Renal cortex interstitium (tissue), 11 donors: ENCODE measurements at regions not wholly inside any gene's neighbourhood (a gene's known extent, or its start where the extent isn't known, plus 50 kb on each side); places are given as distances from the start of the nearest gene placed in this dataset.

Source experiments
- DNase-seq, 11 donors: peaks; one replicate each; pipeline ENCODE4 v3.0.0-alpha.2; 2013; ENCODE audit warnings: low read depth in 9 of 11, low spot score in 4 of 11; ENCODE audit errors: extremely low read depth in 1 of 11

DNA sequence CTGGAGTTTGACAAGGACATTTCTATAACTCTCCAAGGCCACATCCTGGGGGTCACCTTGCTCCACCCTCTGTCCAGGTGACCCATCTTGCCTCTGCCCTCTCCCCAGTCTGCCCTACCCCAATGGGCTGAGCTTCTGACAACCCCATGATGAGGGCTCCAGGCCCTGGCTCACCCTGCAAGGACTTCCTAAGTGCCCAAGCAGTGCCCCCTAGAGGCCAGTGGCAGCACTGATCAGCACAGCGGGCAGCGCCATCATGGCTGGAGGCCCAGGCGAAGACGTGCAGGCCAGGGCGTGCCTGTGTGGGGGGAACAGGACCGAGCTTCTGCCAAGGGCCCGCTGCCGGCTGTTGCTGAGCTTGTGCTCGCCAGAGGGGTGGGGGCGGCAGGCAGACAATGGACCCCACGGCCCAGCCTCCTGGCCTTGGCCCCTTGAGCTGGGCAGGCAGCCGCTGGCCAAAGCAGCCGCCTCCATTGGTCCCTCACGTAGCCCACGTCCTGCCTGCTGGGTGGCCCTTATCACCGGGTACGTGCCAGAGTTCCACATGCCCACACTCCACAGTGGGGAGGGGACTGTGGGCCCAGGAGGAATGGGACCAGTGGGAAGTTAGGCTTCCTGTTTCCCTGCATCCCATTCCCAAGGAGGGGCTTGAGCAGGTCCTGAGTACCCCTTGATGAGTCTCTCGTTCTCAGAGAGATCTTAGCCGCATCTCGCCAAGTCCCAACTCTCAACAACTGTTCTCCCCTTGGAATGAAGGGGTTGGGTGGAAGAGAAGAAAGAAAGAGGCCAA, 64.3 kb downstream of the MRPL14 start:
- no peak for DNase-seq

DNA sequence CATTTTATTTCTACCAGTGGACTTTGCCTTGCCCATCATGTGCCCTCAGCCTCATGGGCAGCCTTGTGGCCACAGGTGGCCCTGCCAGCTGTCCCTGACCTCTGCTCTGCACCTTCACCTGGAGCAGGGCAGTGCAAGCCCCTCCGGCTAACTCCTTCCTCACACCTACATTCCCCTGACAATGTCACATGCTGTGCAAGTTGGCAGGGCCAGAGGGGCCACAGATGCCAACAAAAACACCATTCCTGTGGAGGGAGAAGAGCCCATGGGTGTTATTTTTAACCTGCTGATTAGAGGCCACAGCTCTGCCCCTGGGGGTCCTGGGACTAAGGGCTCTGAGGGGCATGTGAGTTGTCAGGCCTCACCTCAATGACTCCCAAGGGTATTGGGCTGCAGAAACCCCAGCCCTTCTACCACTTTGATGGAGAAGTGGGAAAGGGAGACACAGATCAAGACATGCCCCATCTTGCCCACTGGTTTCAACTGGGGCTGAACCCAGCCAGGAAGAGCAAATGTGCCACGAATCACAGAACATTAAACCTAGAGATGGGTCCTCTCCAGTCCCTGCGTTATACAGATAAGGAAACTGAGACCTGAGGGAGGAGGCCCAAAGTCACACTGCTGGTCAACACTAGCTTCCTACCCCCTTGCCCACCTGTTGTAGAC, 65.0 kb downstream of the MRPL14 start:
- no peak for DNase-seq

DNA sequence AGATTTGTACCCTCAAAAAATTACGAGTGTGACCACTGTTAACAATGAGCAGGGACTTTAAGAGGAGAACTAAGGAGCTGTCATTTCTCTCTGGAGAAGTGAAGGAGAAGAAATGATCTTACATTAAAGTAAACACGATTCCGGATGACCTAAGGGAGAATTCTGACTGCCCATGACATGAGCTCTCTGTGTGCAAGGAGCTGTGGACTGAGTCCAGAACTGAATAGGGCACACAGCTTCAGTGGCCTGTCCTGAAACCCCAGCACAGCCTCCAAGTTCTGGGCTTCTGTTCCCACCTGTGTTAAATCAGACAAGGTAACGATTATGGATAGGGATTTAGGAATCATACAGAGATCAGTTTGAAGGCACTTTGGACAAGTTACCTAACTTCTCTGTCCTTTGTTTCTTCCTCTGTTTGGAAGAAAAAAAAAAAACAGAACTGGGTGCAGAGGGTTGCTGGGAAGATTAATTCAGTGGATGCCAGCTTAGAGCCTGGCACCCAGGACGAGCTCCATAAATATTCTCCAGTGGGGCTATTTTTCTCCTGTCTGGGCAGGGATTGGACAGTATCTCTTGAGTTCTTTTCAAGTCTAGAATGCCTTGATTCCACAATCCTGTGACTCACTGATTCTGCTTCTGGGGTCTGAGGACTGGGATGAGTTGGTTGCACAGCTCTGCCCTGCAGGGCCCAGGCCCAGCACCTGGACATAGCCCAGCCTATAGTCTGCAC, 65.7 kb downstream of the MRPL14 start:
- no peak for DNase-seq

DNA sequence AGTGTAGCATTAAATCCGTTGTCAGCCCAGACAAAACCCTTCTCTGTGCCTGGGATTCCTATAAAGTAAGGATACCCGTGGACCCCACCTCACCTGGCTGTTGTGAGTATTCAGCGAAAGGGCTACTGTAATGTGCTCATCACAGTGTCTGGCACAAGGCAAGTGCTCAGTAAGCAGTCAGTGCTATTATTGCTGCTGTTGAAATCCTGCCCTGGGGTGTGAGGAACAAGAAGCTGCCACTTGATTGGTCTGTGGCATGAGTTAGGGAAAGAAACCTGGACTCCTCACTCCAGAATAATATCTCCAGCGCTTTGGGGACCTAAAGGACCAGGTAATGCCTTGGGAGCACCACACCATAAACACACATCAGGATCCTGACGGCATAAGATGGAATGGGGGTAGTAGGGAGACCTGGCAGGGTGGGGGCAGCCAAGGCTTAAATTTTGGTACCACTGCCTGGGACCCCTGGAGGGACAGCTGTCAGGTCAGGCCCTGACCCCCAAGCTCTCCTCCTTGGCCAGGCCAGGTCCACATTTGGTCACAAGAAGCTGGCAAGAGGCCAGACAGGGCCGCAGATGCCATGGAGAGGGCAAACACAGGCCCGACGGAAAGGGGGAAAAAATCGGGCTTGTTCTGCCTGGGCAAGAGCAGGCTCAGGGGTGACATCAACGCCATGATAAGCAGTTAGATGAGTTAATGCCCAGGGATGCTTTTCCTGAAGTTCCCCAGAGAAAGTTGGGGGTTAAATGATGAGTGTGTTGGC, 66.5 kb downstream of the MRPL14 start:
- no peak for DNase-seq

DNA sequence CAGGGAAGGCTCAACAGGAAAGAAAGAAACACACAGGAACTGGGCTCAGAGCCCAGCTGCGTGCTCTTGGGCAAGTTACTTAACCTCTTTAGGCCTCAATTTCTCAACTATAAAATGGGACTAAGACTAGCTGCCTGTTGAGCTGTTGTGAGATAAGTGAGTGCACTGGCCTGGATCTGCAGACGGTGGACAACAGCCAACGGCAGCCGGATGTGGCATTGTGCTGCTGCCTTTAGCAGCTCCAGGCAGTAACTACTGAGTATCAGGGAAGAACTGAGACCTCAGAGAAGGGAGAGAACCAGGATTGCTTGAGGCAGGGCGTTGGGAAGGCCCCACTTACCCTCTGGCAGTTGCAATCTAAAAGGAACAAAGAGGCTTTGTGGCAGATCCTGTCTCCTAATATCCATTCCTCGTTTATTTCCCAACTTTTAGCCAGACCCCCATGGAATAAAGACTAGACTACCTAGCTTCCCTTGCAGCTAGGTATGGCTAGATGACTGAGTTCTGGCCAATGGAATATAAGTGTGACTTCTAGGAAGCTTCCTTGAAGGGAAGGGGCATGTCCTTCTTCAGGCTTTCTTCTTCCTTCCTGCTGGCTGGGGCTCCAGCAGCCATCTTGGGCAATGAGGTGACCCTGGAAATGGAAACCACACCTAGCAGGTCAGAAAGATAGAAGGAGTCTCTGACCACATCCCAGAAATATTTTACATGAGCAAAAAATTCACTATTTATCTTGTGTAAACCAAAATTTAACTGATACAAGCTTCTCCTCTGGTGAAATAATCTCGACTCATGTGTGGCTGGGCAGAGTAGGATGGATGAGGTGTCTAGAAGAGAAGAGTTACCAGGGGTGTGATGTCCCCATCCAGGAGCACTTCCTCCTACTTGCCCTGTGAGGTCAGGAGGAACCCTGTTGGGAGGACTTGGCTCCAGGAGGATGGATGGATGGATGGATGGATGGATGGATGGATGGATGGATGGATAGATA, 67.6 kb downstream of the MRPL14 start:
- no peak for DNase-seq

DNA sequence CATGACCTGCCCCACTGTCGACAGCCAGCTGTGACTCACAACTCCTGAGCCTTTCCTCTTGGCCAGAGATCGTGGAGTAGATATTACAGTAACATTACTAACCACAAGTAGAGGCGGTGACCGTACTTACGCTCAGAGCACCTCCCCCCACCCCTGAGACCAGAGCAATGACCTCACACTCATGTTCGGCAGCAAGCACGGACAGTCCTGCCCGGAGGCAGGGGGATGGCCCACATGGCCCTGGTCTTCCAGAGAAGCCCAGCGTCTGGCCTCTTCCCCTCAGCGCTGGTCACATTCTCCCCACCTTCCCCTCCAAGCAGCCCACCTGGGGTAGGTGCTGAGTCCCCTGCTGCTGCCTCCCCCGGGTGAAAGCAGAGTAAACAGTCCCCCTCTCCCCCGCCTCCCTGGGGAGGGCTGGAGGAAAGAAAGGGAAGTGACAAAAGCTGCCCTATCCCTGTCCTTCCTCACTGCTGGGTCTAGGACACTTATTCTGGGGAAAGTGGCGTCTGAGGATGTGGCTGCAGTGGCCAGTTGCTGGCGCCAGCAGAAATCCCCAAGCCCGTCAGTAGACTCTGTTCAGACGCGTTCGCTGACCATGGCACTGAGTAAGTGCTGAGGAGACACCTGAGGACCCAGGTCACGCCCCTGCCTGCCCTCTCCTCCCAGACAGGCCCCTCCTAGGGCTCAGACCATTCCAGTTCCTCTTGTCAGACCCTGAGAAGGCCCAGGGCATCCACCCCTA, 68.5 kb downstream of the MRPL14 start:
- no peak for DNase-seq

DNA sequence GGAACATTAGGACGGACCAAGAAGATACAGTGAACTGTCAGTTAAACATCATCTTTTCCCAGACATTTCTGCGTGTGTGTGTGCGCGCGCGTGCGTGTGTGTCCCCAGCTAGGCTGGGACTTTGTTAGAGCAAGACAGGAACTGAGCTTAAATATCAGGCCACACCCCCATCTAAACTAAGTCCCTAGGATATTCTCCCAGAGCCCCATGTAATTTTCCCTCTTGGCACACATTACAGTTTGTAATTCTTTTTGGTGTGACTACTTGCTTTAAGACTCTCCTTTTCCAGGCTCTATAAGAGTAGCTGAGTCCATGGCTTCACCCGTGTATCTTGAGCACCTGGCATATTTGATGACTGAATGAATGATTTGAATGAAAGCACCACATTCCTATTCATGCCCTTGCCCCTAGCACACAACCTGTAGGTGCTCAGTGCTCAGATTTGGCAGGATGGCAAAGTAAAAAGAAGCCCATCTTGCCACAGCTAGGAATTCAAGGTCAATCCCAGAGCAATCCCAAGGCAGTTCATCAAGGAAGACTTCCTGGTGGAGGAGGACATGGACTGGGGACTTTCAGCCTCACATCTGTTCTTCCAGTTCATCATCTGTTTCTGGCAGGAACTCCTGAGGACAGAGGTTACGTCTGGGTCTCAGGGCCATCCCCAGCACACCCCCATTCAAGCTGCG, 69.2 kb downstream of the MRPL14 start:
- no peak for DNase-seq

DNA sequence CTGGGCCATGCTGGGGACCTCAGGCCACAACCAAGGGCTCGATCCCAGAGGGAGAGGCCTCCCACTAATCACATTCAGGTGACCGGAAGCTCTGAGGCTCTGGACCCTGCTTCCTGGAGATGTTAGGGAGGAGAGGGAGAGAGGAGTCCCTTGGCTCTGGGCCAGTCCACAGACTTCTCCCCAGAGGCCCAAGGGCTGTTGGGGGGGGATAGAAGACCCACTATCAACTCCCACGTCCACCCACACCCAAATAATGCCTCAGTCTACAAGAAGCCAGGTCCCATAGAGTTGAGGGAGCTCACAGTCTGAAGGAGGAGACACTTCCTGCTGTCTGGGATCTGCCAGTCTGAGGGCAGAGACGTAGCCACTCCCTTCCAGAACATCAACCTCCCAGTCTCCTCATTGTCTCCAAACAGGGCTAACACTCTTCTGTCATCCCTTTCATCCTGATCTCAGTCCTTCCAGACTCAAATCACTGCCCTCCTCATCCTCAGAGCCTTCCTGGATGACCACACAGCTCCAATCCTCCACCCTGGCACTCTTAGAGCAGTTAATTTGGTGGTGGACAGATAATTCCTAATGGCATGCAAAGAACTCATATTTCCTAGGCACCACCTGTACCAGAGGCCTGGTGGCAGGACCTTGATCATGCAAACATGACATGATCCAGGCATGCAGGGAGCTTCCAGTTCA, 69.9 kb downstream of the MRPL14 start:
- DNase-seq: no peak

DNA sequence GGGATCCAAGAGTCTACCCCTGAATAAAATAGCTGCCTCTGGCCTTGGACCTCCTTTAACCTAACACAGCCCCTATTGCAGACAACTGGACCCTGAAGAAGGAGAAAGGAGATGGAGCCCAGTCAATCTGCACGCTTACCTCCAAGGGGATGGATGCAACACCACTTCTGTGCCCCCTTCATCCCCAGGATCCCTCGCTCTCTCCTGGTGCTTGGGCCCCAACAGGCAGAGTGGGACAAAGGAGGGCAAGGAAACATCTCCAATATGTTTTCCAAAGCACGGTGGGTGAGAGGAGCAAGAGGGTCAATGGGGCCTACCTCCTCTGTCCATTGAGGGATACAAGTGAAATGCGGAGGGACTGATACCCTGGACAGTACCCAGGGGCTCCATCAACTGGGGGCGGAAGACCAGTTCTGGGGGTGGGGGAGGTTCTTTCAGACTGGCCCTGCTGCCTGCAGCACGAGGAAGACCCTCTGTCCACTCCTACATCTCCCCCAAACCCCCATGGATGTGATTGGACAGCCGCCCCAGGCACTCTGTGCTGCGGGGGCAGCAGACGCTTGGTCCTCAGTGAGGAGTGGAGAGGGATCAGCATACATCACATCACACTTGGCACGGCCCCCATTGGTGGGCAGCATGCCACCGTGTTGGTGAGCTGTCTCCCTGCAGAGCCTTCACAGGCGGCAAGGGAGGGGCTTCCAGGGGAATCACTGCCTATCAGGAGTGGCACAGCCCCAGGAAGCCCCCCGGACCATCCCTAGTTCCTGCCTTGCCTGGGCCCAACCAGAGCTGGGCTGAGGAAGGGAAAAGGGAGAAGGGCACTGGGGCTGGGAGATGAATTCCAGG, 70.6 kb downstream of the MRPL14 start:
- DNase-seq: no peak

DNA sequence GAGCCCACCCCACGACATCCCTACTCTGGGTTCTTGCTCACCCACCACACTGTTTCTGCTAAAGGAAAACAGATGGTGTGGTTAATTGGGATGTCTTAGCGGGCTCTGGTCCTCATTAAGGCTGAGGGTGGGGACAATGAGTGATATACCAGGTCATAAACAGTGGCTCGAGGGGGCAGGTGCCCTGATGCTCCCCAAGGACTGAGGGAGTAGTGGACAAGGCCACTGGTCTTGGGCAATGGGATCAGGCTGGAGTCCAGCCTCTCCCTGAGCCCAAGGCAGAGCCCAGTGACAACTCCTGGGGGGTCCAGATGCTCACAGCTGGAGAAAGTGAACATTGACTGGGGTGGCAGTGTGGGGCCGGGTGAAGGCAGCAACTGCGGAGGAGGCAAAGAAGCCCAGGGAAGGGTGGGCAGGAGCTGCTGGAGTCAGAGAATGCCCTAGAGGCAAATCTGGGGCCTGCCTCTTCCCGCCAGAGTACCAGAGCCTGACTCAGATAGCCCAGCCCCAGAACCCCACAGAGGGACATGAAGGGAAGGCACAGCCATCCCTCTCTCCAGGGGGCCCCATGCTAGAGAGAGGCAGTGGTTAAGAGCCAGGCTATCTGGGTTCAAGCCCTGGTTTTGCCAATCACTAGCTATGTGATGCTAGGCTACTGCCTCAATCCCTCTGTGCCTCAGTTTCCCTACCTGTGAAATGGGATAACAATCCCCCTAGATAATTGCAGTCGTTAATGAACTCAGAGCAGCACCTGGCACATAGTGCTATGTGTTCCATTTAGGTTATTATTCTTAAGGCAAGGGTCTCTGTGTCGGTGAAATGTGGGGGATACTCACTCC, 72.3 kb downstream of the MRPL14 start:
- DNase-seq: no peak

DNA sequence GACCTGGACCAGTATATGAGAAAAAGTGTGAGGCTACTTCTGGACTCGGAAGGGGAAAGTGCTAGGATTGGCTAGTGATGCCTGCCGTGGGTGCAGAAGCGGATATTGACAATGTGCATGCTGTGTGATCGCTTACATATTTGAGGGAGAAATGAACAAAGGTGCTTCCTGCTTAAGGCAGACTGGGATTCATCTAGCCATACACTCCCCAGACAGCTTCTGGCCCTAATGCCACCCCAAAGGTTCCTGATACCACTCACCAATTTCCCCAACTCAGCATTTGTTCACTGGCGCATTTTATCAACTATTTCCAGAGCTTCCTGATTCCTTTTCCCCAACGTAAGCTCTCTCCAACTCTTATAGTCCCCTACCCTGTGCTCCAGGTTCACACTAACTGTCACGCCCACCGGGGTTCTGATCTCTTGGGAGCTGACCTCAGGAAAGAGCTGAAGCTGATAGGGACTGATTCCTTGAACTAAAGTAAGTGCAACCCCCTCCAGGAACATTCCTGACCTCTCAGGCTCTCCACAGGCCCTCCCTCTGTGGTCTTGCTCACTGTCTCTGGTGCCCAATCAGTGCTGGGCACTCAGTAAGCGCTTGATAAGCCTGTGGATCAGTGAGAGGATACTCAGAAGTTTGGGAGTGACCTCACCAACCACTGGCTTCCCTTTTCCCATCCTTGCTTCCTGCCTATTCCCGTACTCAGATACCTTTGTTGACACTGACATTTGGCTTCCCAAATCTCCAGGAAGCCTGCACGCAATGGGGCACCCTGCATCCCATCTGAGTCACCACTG, 73.3 kb downstream of the MRPL14 start:
- DNase-seq: no peak

DNA sequence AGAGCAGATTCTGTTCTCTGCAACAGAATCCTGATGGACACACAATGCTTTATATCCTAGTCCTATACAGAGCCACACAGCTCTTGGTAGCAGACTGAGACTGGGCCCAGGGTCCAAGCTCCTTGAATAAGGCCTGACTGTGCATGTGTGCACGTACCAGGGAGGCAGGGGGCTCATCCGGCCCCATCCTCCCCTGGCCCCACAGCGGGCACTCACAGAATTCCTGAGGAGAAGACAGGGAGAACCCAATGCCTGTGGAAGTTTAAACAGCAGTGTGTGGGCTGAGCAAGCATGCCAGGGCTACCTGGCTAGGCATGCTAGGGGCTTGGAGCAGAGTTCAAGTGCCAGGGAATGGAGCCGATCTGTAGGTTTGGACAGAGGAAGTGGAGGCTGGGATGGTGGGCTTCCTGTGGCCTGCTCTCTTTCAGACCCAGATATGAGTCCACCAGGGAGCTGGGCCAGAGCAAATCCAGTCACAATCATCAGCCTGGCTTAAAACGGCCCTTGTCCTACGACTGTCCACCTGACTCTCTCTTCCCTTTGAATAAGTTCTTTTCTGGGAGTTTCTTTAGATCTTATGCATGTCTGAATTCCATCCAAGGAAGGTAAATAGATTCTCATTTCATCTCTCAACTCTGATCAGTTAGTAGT, 74.0 kb downstream of the MRPL14 start:
- no peak for DNase-seq

DNA sequence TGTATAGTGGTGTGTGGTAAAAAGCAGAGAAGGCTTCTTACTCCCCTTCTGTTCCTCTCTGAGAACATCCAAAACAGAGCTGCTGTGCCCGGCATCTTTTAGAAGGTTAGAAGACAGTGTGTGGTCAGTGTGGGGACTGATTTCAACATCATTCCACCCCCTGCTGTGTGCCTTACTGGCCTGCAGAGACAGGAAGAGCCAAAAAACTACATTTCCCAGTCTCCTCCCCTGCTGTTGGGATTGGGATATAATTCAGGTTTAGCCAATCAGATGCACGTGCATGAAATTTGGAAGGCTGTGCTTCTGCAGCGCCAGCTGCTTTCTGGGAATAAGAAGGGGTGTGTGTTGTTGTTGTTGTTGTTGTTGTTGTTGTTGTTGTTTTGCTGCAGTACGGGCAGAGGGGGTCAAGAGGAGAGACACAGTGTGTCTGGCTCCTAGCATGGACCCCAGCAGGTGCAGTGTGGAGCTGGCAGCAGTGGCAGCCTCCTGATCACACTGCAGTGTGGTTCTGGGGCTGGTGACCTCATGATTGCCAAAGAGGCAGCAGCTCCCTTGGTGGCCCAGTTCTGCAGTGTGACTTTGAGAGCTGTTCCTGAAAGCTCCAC, 74.7 kb downstream of the MRPL14 start:
- DNase-seq: no peak
